Pancreas (tissue), 10 donors: ENCODE measurements at regions not wholly inside any gene's neighbourhood (a gene's known extent, or its start where the extent isn't known, plus 50 kb on each side); places are given as distances from the start of the nearest gene placed in this dataset.

Experiments
- ATAC-seq, 4 donors: fragments of 200-7000 bp; cut with Tn5 transposase; one replicate each; pipeline versions ENCODE4 v1.8.0 to v1.9.1; 2020; ENCODE audit warnings: mild to moderate bottlenecking in 4 of 4, moderate library complexity in 4 of 4
- DNase-seq, 6 donors: peaks; one replicate each; pipeline ENCODE4 v3.0.0-alpha.2; 2020
- FAIRE-seq: peaks from 2 replicates; lab custom pipeline; 2012; peaks lifted over from hg19 to GRCh38; lab: Jason Lieb, UNC
- H3K27ac ChIP-seq, 4 donors: fragments of 200-600 bp; sonication (generic); 1 replicate in 3 of 4; 2 replicates in 1 of 4; pipeline versions ENCODE4 v1.5.0 to v1.8.0; 2020
- H3K27me3 ChIP-seq, 4 donors: fragments of 200-600 bp; one replicate each; pipeline ENCODE4 v1.8.0; 2021
- H3K36me3 ChIP-seq, 3 donors: fragments of 200-600 bp; sonication (generic) in 1 of 3; one replicate each; pipeline versions ENCODE4 v1.5.0 to v1.8.0; 2020 to 2021
- H3K4me1 ChIP-seq, 3 donors: fragments of 200-600 bp; one replicate each; pipeline ENCODE4 v1.8.0; 2021
- H3K4me3 ChIP-seq, 4 donors: fragments of 200-600 bp; sonication (generic) in 2 of 4; one replicate each; pipeline versions ENCODE4 v1.5.0 to v1.8.0; 2020 to 2021
- H3K9me3 ChIP-seq, 4 donors: fragments of 200-600 bp; one replicate each; pipeline ENCODE4 v1.8.0; 2021
- CTCF ChIP-seq, 4 donors: fragments of 200-600 bp; sonication (generic) in 3 of 4; IDR thresholded peaks; one replicate each; pipeline versions ENCODE4 v1.5.0 to v1.8.0; 2021; ENCODE audit warnings: antibody characterized with exemption in 4 of 4
- WGBS, 2 donors: extraction: QIAGEN DNeasy Blood & Tissue Kit; methylation state at CpG; one replicate each; pipeline ENCODE4 v1.1.7; 2013; 5-methylcytosine and 5-hydroxymethylcytosine counted together
- intact Hi-C, 3 donors: fragments of 100-400 bp; cut with DNase I; formaldehyde crosslinking; loops; one replicate each; pipeline versions ENCODE4 v1.11.1 to v1.14.2; 2022
- donor health status: healthy with polysubstance abuse.
- donor health status: DM: no; HTN: no; CAD: no; lungs with moderate emphysema.
- donor health status: DM: no; HTN: no; CAD: no.
- donor health status: control.
- donor health status: control.
- donor health status: Bipolar disorder and iron deficiency.
- donor health status: DM: yes; HTN: yes; CAD: no.
- donor health status: DM: no; HTN: no; CAD: no.
- donor health status: DM: no; HTN: no; CAD: no.
- donor health status: DM: yes; HTN: yes; CAD: no.

DNA sequence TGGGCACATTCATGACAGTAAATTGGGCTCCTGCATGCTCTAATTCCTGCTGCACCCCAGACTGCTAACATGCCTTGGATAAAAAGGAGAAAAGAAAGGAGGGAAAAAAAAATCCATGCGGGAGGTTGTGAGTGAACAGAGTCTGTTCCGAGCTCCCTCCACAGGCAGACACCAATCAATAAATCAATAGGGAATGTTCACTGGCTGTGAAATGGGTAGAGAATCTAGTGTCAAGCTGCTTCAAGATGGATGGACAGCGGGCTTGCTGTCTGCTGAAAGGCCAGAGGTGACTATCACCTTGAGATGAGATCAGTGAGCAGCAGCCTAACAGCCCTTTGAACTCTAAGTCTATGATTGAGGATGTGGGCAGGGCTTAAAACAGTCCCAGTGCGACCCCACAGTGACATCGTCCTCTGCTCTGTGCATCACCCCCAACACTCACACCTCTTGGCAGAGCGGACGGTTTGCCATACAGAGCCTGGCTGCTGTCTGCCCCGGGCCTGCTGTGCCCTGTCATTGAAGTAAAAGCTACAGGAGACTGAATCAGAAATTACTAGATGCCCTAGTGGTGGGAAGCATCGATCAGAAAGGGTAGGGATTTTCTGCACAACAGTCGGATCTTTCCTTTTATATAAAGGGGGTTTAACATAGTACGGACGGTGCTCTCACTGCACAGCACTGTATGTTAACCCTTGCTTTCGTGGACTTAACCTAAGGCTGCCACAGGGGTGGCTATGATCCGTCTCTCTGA lies 247.9 kb upstream of the ONECUT1 start:
- no peaks in the 10 kb centered on the region for H3K4me1 ChIP-seq
- intact Hi-C loops: no loop called here
- DNase-seq (no peak), ATAC-seq (no peak), FAIRE-seq (no peak)
- 82% methylated on average over 14 of the region's 14 CpGs for WGBS, 2 donors
- TF ChIP-seq CTCF (IDR thresholded peaks at IDR 0.05): no peak
- no peak overlapping the region for H3K4me3 ChIP-seq
- no peaks in the 10 kb centered on the region for H3K36me3 ChIP-seq
- H3K27ac ChIP-seq: no peak overlapping the region
- no peaks in the 10 kb centered on the region for H3K27me3 ChIP-seq
- no peaks in the 10 kb centered on the region for H3K9me3 ChIP-seq

DNA sequence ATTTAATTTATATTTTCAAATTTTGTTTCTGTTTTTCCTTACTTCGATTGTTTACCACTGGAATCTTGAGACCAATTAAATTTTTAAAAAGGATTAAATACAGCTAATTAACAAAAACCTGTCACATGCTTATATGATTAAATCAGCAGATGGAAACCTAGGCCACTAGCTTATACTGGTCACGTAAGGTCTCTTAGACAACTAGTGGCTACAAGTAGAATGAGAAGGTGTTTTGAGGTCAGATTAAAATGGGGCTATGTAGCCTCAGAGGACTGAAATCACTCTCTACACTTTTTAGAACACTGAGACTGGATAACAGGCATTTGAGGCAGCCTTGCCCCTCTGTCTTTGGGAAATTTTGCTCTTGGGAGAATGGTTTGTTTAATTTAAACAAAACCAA lies 246.5 kb upstream of the ONECUT1 start:
- no peak for FAIRE-seq

GRCh38 chr15:53034767-53035245 lies 244.7 kb upstream of the ONECUT1 start:
- FAIRE-seq (no peak), ATAC-seq (no peak), DNase-seq (no peak)
- WGBS, 2 donors: 78 to 80% methylated on average over 4 of the region's 4 CpGs
- H3K4me3 ChIP-seq: no peak overlapping the region
- intact Hi-C loops: no loop called here
- H3K9me3 ChIP-seq: no peaks in the 10 kb centered on the region
- no peaks in the 10 kb centered on the region for H3K4me1 ChIP-seq
- no peak overlapping the region for H3K27ac ChIP-seq
- no peak for TF ChIP-seq CTCF (IDR thresholded peaks at IDR 0.05)
- no peaks in the 10 kb centered on the region for H3K36me3 ChIP-seq
- H3K27me3 ChIP-seq: no peaks in the 10 kb centered on the region

More for the DNA sequence above, 246.5 kb upstream of the ONECUT1 start:
- no peak for TF ChIP-seq CTCF (IDR thresholded peaks at IDR 0.05)
- Histone ChIP-seq H3K4me3 (no peak overlapping the region), H3K27ac (no peak overlapping the region), H3K9me3 (no peaks in the 10 kb centered on the region), H3K4me1 (no peaks in the 10 kb centered on the region), H3K27me3 (no peaks in the 10 kb centered on the region), H3K36me3 (no peaks in the 10 kb centered on the region)
- intact Hi-C loops: no loop called here
- ATAC-seq (no peak), DNase-seq (no peak)
- 83 to 89% methylated on average over 2 of the region's 2 CpGs for WGBS, 2 donors

DNA sequence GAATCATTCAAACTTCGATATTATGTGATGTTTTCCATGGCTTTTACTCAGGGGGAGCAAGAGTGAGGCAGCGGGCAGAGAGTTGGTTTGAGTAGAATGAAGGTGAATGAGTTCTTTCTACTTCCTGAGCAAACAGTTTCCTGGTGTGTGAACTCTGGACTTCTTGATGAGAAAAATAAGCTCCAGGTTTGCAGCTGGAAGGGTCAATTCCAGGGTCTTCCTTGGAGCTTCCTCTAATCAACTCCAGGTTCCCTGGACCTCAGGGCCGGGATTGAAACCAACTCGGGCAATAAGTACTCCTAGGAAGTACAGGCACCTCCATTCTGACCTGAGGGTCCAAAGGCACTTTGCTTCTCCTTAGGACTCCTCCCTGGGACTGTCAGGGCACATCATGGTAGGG lies 243.6 kb upstream of the ONECUT1 start:
- ATAC-seq (no peak), FAIRE-seq (no peak), DNase-seq (no peak)
- H3K4me1 ChIP-seq: no peaks in the 10 kb centered on the region
- no peaks in the 10 kb centered on the region for H3K27me3 ChIP-seq
- no peak overlapping the region for H3K27ac ChIP-seq
- no peaks in the 10 kb centered on the region for H3K9me3 ChIP-seq
- TF ChIP-seq CTCF (IDR thresholded peaks at IDR 0.05): no peak
- 91 to 92% methylated on average over 4 of the region's 4 CpGs for WGBS, 2 donors
- intact Hi-C loops: no loop called here
- H3K36me3 ChIP-seq: no peaks in the 10 kb centered on the region
- no peak overlapping the region for H3K4me3 ChIP-seq

DNA sequence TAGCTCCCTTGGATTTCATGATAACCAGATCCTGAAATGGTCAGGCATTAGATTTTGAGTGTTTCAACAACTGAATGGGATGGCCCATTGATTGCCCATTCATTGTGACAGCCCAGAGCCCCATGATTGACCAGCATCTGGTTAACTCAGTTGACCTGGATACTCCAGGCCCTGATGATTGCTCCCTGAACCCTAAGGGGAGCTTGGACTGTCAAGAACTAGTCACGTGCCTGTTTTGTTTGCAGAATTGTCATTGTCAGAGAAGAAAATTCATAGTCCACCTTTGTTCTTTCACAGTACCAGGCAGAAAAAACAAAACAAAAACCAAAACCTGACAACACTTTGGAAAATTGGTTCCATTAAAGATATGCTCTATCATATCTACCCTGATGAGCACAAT lies 241.3 kb upstream of the ONECUT1 start:
- WGBS, 2 donors: 37 to 38% methylated on average over 1 of the region's 1 CpG

More for the DNA sequence above, 241.3 kb upstream of the ONECUT1 start:
- Histone ChIP-seq H3K36me3 (no peaks in the 10 kb centered on the region), H3K4me3 (no peak overlapping the region), H3K9me3 (no peaks in the 10 kb centered on the region), H3K27ac (no peak overlapping the region), H3K4me1 (no peaks in the 10 kb centered on the region), H3K27me3 (no peaks in the 10 kb centered on the region)
- DNase-seq (no peak), FAIRE-seq (no peak), ATAC-seq (no peak)
- TF ChIP-seq CTCF (IDR thresholded peaks at IDR 0.05): no peak
- intact Hi-C loops: no loop called here
